Esophagus muscularis mucosa (tissue), 4 donors: ENCODE measurements at regions not wholly inside any gene's neighbourhood (a gene's known extent, or its start where the extent isn't known, plus 50 kb on each side); places are given as distances from the start of the nearest gene placed in this dataset.

Source experiments
- CTCF ChIP-seq, 3 experiments: fragments of 200-600 bp in 2 of 3; fragments of 450-650 bp in 1 of 3; sonication (generic) in 2 of 3; IDR thresholded peaks; one replicate each; pipeline ENCODE4 v1.5.1; 2017 to 2019; ENCODE audit warnings: antibody characterized with exemption in 3 of 3, mild to moderate bottlenecking in 2 of 3, moderate library complexity in 1 of 3
- EP300 ChIP-seq: sonication (generic); formaldehyde crosslinking; IDR thresholded peaks from one replicate; pipeline ENCODE4 v1.6.1; 2017; ENCODE audit warnings: antibody characterized with exemption
- POLR2A ChIP-seq: fragments of 450-650 bp; IDR thresholded peaks from one replicate; pipeline ENCODE4 v1.6.1; 2017; ENCODE audit warnings: antibody characterized with exemption, moderate library complexity, mild to moderate bottlenecking, low read depth
- POLR2AphosphoS5 ChIP-seq, 2 donors: sonication (generic); formaldehyde crosslinking; IDR thresholded peaks; one replicate each; pipeline ENCODE4 v1.6.1; 2017; ENCODE audit warnings: antibody characterized with exemption in 2 of 2

DNA sequence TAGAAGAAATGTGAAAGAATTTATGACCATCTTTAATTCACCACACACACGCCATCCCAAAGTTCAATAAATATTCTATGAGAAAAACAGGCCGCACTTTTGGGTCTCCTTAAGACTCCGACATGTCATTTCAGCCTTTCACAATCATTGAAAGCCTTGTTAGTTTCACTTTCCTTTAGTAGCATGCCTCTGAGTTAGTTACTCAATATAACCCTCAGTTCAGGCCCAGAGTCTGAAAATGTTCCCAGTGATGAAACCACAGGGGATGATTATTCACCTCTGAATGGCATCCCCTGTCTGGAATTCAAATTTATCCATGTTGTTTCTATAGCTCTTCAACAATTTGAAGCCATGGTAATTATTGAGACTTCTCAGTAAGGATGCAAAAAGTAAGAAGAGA is 278.1 kb upstream of the NRP1 start:
- TF ChIP-seq POLR2A (no peak), EP300 (no peak), CTCF (IDR thresholded peaks at IDR 0.05) (no peak), POLR2AphosphoS5 (IDR thresholded peaks at IDR 0.05) (no peak)
